Type B pancreatic cell (in vitro differentiated cells): ENCODE measurements at regions not wholly inside any gene's neighbourhood (a gene's known extent, or its start where the extent isn't known, plus 50 kb on each side); places are given as distances from the start of the nearest gene placed in this dataset.

Experiments
- DNase-seq: peaks from one replicate; pipeline ENCODE4 v3.0.0; 2021; ENCODE audit warnings: mixed read lengths; ENCODE audit not compliant: unreplicated experiment; ENCODE audit errors: extremely low spot score
- H3K27ac Mint-ChIP-seq: 2 replicates; pipeline ENCODE4 v1.8.0; 2021; ENCODE audit warnings: mild to moderate bottlenecking, mixed read lengths
- H3K27me3 Mint-ChIP-seq: 2 replicates; pipeline ENCODE4 v1.8.0; 2021; ENCODE audit warnings: mixed read lengths
- H3K36me3 Mint-ChIP-seq: 2 replicates; pipeline ENCODE4 v1.8.0; 2021; ENCODE audit warnings: mixed read lengths
- H3K4me1 Mint-ChIP-seq: one replicate; pipeline ENCODE4 v1.8.0; 2021; ENCODE audit warnings: mixed read lengths; ENCODE audit not compliant: unreplicated experiment
- H3K4me3 Mint-ChIP-seq: 2 replicates; pipeline ENCODE4 v1.8.0; 2021; ENCODE audit warnings: mild to moderate bottlenecking, mixed read lengths
- H3K9me3 Mint-ChIP-seq: 2 replicates; pipeline ENCODE4 v1.8.0; 2021; ENCODE audit warnings: mixed read lengths
- TF ChIP-seq, protein P1 (sequence below): fragments of 200-600 bp; sonication (generic); conservative IDR thresholded peaks from 2 replicates; pipeline ENCODE4 v1.5.0; 2021; ENCODE audit warnings: antibody characterized with exemption, mild to moderate bottlenecking

DNA sequence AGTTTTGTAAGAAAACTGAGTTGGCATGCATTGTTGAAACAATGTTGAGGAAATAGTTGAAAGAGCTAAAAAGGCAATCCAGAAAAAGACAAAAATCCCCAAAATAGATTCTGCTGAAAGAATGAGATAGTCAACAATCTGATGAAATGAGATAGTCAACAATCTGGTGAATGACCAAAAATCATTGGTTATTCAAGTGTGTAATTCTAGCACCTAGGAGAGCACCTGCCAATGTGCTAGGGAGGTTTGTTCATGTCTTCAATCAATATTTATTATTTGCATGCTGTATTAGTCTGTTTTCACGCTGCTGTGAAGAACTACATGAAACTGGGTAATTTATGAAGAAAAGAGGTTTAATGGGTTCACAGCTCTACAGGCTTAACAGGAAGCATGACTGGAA lies 307.1 kb upstream of the HSF2 start:
- TF ChIP-seq, protein P1, sequence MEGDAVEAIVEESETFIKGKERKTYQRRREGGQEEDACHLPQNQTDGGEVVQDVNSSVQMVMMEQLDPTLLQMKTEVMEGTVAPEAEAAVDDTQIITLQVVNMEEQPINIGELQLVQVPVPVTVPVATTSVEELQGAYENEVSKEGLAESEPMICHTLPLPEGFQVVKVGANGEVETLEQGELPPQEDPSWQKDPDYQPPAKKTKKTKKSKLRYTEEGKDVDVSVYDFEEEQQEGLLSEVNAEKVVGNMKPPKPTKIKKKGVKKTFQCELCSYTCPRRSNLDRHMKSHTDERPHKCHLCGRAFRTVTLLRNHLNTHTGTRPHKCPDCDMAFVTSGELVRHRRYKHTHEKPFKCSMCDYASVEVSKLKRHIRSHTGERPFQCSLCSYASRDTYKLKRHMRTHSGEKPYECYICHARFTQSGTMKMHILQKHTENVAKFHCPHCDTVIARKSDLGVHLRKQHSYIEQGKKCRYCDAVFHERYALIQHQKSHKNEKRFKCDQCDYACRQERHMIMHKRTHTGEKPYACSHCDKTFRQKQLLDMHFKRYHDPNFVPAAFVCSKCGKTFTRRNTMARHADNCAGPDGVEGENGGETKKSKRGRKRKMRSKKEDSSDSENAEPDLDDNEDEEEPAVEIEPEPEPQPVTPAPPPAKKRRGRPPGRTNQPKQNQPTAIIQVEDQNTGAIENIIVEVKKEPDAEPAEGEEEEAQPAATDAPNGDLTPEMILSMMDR: no peak
- no peaks in the 10 kb centered on the region for H3K27me3 Mint-ChIP-seq
- H3K36me3 Mint-ChIP-seq: no peaks in the 10 kb centered on the region
- H3K27ac Mint-ChIP-seq: no peak overlapping the region
- H3K9me3 Mint-ChIP-seq: peaks cover 7% of the 10 kb centered on the region
- H3K4me1 Mint-ChIP-seq: no peaks in the 10 kb centered on the region
- DNase-seq: no peak
- H3K4me3 Mint-ChIP-seq: no peak overlapping the region

DNA sequence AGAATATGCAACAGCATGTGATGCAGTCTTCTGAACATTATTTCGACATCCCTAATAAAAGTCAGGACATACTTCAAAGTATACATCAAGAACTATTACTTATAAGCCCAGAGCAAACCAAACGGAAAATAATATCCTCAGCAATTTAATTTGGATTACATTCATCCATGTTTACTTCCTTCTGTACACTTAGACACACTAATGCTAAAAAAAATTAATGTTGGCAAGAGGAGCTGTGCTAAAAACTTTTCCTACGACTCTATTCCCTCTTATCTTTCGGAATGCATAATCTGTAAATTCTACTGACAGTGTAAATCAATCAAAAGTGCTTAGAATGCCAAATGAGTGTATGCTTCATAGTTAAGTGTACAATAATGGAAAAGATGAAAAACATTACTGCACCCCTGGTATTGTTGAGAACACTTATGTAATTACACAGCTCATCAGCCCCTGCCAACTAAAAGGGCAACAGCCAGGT lies 301.2 kb upstream of the HSF2 start:
- no peaks in the 10 kb centered on the region for H3K27me3 Mint-ChIP-seq
- no peak overlapping the region for H3K27ac Mint-ChIP-seq
- no peak for DNase-seq
- no peaks in the 10 kb centered on the region for H3K36me3 Mint-ChIP-seq
- no peaks in the 10 kb centered on the region for H3K4me1 Mint-ChIP-seq
- TF ChIP-seq, protein P1: no peak
- H3K9me3 Mint-ChIP-seq: no peaks in the 10 kb centered on the region
- H3K4me3 Mint-ChIP-seq: no peak overlapping the region

DNA sequence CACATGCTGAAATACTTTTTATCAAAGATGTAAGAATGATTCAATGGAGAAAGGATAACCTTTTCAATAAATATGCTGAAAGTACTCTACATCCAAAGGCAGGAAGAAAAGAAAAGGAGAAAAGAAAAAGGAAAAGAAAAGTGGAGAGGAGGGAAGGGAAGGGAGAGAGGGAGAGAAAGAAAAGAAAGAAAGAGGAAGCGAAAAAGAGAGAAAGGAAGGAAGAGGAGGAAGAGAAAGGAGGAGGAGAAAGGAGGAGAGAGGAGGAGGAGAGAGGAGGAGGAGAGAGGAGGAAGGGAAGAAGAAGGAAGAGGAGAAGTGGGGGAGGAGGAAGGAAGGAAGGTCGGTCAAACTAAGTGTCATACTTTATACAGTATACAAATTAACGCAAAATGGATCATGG lies 297.4 kb upstream of the HSF2 start:
- TF ChIP-seq, protein P1: no peak

DNA sequence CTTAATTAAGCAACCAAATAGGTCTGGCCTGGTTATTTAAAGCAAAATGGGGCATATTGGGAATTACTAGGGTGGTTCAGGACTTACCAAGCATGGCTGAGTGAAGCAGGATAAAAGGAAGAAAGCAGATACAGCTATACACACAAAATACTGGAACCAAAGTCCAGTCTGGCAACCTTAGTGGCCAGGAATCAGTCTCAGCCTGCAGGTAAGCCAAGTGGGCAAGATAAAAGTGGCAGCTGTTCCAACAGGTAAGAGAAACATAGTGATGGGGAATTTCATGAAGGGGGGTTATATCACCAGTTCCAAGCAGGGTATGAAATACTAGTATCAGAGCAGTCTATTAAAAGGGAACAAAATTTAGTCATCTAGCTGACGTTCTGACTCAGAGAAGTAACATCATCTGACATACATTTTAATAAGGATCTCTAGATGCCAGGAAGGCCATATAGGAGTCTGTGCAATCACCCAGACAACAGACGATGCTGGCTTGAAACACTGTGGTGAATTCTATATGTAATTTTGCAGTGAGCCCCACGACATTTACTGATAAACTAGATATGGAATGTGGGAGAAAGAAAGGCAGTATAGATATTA lies 292.1 kb upstream of the HSF2 start:
- TF ChIP-seq, protein P1: no peak
- no peak overlapping the region for H3K4me3 Mint-ChIP-seq
- DNase-seq: no peak
- H3K9me3 Mint-ChIP-seq: no peaks in the 10 kb centered on the region
- H3K4me1 Mint-ChIP-seq: no peaks in the 10 kb centered on the region
- H3K27me3 Mint-ChIP-seq: no peaks in the 10 kb centered on the region
- no peaks in the 10 kb centered on the region for H3K36me3 Mint-ChIP-seq
- no peak overlapping the region for H3K27ac Mint-ChIP-seq

More for the DNA sequence above, 297.4 kb upstream of the HSF2 start:
- no peaks in the 10 kb centered on the region for H3K36me3 Mint-ChIP-seq
- no peak overlapping the region for H3K27ac Mint-ChIP-seq
- no peak overlapping the region for H3K4me3 Mint-ChIP-seq
- no peaks in the 10 kb centered on the region for H3K4me1 Mint-ChIP-seq
- no peak for DNase-seq
- no peaks in the 10 kb centered on the region for H3K9me3 Mint-ChIP-seq
- no peaks in the 10 kb centered on the region for H3K27me3 Mint-ChIP-seq

DNA sequence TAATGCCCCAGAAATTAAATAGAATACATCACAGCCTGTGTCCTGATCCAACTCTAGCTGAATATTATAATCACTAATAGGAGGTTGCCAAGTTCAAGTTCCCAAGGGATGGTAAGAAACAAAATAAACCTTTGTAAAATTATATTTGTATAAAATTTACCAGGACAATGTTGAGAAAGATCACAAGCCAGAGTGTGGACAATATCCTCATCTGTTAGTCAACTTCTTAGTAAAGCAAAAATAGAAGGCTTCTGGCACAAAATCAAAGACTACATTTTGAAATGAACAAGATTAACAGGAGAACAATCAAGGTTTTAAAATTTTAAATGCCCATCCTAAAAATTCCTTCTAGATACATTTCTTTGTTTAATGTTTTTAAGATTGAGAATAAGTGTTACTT lies 290.4 kb upstream of the HSF2 start:
- Mint-ChIP-seq H3K27ac (no peak overlapping the region), H3K36me3 (no peaks in the 10 kb centered on the region), H3K4me3 (no peak overlapping the region), H3K4me1 (no peaks in the 10 kb centered on the region), H3K9me3 (no peaks in the 10 kb centered on the region), H3K27me3 (no peaks in the 10 kb centered on the region)
- TF ChIP-seq, protein P1: no peak
- no peak for DNase-seq

DNA sequence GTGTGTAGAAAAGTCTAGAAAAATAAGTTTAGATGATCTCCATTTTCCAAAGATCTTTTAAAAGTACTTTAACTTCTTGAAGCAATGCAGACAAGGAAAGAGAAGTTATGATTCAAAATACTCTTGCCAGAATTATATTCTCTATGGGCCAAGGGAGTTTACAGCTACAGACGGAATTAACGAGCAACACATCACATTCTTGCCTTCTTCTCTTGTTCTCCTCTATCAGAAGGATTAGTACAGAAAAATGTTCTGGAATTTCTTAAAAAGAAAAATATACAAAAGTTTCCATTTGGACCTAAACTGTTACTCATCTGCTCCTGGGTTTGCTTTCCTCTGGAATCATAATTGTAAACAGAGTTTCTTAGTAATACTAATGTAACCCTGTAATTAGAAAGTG lies 284.7 kb upstream of the HSF2 start:
- no peak overlapping the region for H3K4me3 Mint-ChIP-seq
- no peaks in the 10 kb centered on the region for H3K27me3 Mint-ChIP-seq
- H3K36me3 Mint-ChIP-seq: no peaks in the 10 kb centered on the region
- no peak for DNase-seq
- H3K9me3 Mint-ChIP-seq: no peaks in the 10 kb centered on the region
- TF ChIP-seq, protein P1: no peak
- H3K4me1 Mint-ChIP-seq: no peaks in the 10 kb centered on the region
- no peak overlapping the region for H3K27ac Mint-ChIP-seq
